GM18508 (cell line): ENCODE measurements at regions not wholly inside any gene's neighbourhood (a gene's known extent, or its start where the extent isn't known, plus 50 kb on each side); places are given as distances from the start of the nearest gene placed in this dataset.

Experiments
- ATAC-seq: cut with Tn5 transposase; IDR thresholded peaks from one replicate; pipeline ENCODE4 v1.9.1; 2021; ENCODE audit warnings: moderate number of reproducible peaks; ENCODE audit not compliant: insufficient read depth, unreplicated experiment

- no peak for ATAC-seq
Observed at GRCh38 chr13:99626461-99627082, 125.3 kb downstream of the TM9SF2 start.

GRCh38 chr13:99624936-99625540 lies 123.8 kb downstream of the TM9SF2 start:
- ATAC-seq: no peak

DNA sequence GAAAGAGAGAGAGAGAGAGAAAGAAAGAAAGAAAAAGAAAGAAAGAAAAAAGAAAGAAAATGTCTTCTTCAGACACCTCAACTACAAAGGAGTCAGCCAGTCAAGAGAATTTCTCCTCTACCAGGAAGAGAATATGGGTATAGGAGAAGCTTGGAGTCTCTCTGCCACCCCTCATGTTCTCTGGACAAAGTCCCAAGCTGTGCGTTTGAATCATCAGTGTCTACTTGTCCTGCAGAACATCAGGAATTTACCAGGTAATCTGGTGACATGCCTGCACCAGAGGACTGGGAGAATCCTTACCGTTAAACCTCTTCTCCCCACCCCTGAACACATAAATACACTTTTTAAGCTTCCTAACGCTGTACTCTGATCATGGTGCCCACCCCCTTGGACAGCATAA lies 119.5 kb downstream of the TM9SF2 start:
- no peak for ATAC-seq

GRCh38 chr13:99619207-99619606 lies 117.9 kb downstream of the TM9SF2 start:
- ATAC-seq: no peak

- no peak for ATAC-seq
Observed at GRCh38 chr13:99617474-99618255, 116.4 kb downstream of the TM9SF2 start.

GRCh38 chr13:99614465-99614885 lies 113.2 kb downstream of the TM9SF2 start:
- peak; percentile 52 for ATAC-seq
